ENCODE measurements at regions not wholly inside any gene's neighbourhood (a gene's known extent, or its start where the extent isn't known, plus 50 kb on each side); places are given as distances from the start of the nearest gene placed in this dataset.
A peak's percentile ranks its signal among the peaks of the same experiment; 100 is the strongest.
"Not testable (repeated sequence)": the region's sequence is repeated elsewhere in the genome, so short reads cannot be mapped to it uniquely, and the experiment has no call there.

DNA sequence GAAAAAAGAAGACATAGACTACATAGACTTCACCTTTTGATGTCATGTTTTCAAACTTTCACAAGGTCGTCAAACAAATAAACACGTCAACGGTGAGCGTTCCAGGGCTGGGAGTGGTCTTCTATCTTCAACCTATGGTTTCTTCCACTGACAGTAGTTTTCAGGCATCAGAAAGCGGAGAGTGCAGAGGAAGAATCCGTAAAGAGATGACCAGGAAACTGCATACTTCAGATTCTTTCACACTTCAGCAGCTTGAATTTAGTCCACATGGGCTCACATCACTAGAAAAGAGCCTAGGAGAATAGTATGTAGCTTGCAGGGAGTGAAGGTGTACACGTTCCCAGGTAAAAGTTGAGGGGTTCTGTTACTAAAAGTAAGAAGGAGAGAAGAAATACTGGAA, 58.5 kb downstream of the NPY1R start:
- DNase-seq, result no peak

DNA sequence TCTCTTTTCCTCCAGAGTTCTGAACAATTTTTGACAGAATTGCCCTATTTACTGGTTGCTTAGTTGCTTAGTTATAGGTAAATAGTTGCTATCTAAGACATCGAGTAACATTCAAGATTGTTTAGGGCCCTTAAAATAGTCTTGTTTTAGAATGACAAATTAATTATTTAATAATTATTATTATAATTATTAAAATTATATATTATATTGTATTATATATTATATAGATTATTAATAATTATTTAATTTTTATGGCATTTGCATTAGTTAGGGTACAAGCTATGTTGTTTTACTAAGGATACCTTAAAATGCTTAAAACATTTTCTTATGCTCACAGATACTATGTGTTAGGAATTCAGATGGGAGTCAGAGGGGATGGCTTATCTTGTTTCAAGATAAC, 59.2 kb downstream of the NPY1R start:
- no peak for DNase-seq

DNA sequence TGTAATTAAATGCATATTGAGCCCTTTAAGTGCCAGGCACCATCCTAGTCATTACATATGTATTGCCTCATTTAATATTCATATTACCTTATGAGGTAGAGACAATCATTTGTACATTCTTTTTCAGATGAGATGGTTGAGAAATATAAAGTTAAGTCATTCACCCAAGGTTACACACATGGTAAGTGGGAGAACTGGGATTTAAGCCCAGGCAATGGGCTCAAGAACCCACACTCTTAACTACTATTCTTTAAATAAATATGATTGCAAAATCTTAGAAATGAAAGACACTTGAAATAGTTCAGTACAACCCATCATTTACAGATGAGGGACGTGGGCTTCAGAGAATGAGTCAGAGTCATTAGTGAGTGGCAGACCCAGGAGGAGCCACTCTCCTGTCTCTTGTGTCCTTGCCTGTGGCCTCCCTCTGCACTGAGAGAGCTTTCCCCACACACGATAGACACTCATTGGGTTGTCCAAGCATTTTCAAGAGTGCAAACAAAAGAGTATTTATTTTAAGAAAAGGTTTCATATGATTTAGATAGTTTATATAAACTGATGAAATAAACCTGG, 60.8 kb downstream of the NPY1R start:
- no peak for DNase-seq

DNA sequence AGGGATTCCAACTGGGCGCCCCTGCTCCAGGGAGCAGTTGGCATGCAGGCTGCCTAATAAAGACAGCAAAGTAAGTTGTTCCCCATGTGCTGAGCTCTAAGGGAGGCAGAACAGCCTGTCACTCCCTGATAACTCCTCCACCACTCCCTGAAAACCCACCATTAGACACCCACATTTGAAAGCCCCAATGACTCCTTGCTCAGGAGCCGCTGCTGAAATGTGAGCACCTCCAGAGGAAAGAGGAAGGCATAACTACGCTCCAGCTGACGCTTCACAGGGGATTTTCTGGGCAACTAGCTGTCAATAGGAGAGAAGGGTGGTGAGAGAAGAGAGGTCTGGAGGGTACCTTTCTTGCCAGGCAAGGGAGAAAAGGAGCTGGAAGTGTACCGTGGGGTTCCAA, 62.5 kb downstream of the NPY1R start:
- no peak for DNase-seq

DNA sequence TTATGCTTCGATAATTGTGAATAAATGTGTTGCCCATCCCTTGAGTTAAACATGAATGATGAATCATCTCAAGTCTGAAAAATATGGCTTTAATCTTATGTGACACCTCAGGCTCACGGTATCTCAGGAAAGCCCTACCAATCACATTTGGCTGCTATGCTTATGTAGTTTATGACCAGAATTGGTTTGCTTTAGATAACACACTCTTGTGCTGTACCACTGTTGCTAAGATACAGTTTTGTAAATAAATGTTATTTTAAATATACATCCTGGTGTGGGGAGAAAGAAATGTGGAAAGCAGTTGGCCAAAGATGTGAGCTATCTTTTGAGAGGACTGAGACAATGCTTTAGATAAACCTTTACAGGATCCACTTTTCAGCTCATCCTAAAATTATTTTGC, 63.2 kb downstream of the NPY1R start:
- DNase-seq, result no peak

DNA sequence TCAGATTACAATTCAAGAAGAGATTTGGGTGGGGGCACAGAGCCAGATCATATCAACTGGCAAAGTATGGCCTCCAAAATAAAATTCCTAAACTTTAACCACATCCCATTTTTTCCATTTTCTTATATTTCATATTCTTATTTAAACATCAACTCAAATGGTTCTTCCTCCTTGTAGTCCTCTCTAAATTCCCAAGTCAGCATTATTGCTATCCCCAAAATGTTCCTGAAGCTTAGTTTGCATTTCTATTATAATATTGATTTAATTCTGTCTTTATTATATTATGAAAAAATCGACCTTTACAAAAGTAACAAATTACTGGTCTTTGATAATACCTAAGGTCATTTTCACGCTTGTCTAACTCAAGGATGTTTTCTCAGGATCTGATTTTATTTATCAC, 67.5 kb downstream of the NPY1R start:
- no peak for DNase-seq

DNA sequence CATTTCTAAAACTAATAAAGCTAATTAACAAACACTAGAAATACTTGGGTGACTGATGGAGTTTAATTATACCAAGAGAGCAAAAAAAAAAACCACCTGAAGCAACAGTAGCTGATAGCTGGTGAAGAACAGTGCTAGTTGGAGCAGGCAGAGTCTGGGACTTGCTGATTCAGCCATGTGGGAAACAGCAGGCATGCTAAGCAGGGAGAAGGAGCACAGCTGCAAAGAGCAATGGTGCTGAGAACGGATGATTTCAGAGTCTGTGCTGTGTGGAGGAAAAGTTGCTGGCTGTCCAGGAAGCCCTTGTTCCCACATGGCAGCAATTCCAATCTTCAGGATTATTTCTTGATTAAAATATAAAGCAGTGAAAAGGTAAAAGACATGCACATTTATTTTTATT, 68.8 kb downstream of the NPY1R start:
- peak in 2 of 56 donors; percentile 2 to 4 for DNase-seq

DNA sequence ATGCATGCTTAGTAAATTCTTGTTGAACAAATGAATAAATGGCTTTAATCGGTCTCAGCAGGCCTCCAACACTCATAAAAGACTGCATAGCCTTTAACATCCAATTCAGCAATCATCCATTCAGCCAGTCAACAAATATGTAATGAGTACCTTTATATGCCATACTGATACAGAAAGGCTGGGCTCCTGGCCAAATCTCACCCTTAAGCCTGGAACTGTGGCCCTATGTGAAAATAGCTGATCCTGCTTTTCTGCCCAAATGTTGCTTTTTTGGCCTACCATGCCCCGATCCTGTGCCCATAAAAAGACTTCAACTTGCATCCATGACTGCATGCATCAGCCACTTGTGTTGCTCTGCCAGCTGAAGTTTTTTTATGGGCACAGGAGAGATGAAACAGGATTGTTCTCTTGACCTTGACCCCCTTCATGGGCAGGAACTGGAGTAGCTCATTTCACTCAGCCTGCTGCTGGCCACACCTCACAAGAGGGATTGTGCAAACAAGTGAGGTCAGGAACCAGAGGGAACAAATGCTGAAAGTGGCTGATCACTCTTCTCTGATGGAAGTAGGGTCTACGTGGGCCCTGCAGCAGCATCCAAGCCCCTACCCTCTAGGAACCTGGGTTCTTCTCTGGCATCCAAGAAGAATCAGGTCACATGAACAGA, 75.6 kb downstream of the NPY1R start:
- DNase-seq, result no peak

DNA sequence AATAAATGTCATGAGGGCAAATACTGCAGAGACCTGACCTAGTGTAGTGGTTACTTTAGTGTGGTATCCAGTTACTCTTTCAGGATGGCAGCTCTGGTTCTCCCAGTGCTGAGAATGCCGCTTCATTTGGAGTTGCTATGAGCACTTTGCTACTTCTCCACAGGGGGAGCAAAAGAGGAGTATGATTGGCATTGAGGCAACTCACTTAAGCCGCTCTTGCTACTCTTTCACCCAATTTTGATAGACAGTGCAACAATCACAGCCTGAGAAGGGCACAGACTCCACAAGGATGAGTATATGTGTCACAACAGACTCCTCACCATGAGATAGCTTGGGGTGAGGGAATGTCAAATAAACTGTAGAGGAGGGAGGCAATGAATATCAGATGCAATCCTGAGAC, 81.2 kb downstream of the NPY1R start:
- no peak for DNase-seq

DNA sequence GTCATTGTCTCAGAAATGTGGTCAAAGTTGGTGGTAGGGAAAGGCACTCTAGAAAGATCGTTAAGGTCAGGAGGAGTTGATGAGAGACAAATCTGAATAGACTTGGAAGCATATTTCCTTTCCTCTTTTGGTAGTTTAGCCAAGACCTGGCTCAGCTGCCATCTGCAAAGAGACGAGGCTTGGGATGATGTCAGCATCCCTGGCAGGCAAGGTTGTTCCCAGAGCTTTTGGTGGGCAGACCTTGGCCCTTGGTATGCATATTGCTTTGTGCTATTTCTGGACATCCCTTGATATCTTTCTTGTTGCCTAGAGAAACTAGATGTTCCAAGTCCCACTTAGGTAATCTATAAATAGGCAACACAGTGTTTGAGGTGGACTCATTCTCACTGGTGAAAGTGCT, 82.4 kb upstream of the NAF1 start:
- DNase-seq, result no peak

DNA sequence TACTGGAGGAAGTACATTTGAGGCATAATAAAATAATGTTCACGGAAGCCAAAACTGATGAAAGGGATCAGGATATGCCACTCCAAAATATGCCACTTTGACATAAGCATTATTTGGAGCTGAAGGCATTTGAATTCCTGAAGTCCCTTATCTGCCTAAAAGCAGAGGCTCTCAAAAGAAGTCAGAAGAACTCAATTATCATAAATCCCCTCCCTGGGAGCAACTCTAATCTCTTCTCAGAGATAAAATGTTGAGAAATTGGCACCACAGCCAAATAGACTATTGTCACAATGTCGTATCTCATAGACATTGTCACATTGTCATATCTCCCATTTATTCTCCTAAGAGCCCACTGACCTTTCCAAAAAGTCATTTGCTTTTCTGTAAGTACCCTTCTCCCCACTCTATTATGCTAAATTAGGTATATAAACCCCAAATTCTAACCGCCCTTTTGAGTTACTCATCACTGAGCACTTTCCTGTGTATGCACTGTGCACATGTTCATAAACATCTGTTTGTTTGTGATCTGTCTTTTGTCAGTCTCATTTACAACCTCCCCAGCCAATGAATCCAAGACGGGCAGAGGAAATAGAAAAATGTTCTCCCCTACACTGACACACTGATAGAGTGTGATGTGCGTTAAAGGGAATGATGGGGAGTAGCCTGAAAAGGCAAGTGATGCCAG, 78.5 kb upstream of the NAF1 start:
- DNase-seq, result no peak

DNA sequence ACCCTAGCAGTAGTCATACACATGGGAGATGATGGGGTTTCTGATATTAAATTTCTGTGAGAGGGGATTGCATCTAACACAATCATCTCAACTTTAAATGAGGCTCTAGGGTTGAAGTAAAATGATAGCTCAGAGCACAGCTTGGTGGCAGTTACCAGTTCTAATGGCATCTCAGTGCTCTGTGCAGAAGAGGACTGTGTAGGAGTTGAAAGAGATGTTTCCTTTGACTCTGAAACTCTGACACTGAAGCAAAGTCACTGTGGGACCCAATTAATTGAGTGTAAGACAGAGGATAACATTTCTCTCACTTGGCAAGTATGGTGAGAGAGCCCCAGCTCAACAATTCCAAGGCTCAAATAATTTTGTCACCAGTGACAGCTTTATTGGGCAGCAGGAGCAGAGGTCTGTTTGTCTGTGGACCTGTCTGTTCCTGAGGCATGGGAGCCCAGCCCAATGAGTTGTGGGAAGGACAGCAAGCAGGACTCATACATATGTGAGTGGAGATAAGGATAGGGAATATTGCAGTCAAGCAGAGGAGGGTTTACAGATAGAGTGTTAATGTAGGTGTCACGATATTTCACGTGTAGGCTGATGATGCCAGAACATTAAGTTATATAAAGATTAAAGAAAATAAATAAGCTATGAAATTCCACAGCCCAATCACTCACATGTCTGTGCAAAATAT, 76.7 kb upstream of the NAF1 start:
- no peak for DNase-seq

DNA sequence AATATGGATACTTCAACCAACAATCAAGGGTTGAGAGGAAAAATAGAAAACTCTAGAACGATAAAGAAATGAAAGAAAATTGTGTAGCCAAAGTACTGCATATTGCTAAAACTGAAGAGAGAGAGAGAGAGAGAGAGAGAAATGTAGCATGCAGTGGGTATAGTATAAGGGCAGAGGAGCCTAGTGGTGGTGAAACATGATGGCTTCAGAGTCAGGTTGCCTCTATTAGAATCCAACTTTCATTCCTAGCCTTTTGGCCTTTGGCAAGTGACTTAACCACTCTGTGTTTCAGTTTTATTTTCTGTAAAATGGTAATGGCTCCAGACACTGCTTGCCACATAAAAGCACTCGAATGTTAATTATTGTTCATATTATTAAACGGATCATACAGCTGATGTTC, 71.2 kb upstream of the NAF1 start:
- no peak for DNase-seq

DNA sequence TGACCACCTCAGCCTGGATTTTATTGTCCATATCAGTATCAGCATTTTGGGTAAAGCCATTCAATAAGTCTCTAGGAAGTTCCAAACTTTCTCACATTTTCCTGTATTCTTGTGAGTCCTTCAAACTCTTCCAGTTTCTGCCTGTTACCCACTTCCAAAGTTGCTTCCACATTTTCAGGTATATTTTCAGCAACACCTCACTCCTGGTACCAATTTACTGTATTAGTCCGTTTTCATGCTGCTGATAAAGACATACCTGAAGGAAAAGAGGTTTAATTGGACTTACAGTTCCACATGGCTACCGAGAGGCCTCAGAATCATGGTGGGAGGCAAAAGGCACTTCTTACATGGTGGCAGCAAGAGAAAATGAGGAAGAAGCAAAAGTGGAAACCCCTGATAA, 69.7 kb upstream of the NAF1 start:
- DNase-seq, result not testable (repeated sequence)

DNA sequence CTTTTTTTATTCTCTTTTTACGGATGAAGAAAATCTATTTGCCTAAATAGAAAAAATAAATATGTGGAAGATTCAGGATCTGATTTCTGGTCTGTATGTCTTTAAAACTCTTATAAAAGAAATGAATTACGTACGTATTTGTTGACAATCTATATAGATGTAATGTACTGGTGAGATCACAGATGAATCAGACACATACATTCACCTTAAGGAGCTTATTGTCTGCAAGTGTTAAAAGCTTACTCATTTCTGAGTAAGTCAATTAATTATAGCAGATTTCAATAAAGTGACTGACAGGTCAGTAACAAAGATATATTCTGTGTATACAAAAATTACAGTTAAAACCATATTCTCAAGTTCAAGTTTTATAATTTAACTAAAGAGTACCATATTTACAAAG, 66.6 kb upstream of the NAF1 start:
- DNase-seq, result no peak

DNA sequence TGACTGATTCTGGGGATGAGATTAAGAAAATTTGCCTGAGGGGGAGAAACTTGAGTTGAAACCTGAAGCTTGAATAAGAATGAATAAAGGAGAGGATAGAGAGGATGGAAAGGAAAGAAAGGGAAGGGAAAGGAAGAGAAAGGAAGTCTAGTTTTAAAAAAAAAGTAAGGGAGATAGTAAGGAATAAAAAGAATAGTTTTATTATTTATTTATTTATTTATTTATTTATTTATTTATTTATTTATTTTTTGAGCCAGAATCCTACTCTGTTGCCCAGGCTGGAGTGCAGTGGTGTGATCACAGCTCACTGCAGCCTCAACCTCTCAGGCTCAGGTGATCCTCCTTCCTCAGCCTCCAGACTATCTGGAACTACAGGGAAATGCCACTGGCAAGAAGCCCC, 62.0 kb upstream of the NAF1 start:
- DNase-seq, result no peak

DNA sequence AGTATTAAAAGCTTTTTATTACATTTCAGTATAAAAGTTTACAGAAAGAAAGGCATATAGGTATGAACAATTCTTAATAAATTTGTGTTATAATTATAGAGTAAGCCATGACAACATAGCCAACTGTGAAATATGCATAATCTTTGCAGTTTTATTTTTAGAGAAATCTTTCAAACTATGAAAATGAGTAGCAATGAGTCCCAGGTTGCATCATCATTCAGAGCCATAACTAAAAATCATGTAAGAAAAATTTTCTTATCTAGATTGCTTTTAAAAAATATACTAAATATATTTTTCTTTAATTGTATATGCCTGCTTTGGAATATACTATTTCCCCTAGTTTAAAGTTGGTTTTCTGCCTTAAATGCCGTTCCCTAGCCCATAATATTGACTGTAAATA, 54.8 kb upstream of the NAF1 start:
- DNase-seq, result no peak

DNA sequence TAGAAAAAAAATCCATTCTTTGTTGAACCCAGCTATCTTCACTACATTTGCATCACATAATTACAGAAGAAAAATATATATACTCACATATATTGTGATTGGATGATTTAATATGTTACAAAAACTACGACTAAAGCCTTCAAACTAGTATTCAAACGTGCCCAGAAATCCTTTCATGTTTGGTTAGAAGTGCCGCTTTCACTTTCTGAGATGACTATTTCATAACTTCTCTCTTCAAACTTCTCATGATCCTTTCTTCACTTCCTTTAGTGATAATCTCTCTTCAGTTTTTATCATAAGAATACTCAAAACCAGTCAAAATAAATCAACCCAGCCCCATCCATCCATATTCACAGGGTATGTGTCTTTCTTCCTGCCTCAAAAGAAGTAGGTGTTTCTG, 50.8 kb upstream of the NAF1 start:
- DNase-seq, result no peak

All from amygdala (tissue), 56 donors.